H9 (cell line): ENCODE measurements at regions not wholly inside any gene's neighbourhood (a gene's known extent, or its start where the extent isn't known, plus 50 kb on each side); places are given as distances from the start of the nearest gene placed in this dataset.

Experiments
- DNase-seq: peaks from one replicate; pipeline ENCODE4 v3.0.0-alpha.2; 2017
- H2AFZ ChIP-seq: one replicate; pipeline ENCODE4 v1.6.1; 2013; ENCODE audit warnings: mild to moderate bottlenecking, low read length, control low read depth, moderate library complexity
- H2AK5ac ChIP-seq: 2 replicates; pipeline ENCODE4 v1.6.1; 2013; ENCODE audit warnings: low read length, control low read depth, mixed read lengths; ENCODE audit not compliant: insufficient read length
- H2BK120ac ChIP-seq: one replicate; pipeline ENCODE4 v1.6.1; 2013; ENCODE audit warnings: low read depth, mild to moderate bottlenecking, low read length, control low read depth, inconsistent platforms; ENCODE audit not compliant: poor library complexity, severe bottlenecking
- H2BK12ac ChIP-seq: 2 replicates; pipeline ENCODE4 v1.6.1; 2013; ENCODE audit warnings: low read length, control low read depth, mixed read lengths, low read depth; ENCODE audit not compliant: insufficient read length
- H2BK15ac ChIP-seq: 2 replicates; pipeline ENCODE4 v1.6.1; 2013; ENCODE audit warnings: low read depth, low read length, control low read depth
- H2BK20ac ChIP-seq: one replicate; pipeline ENCODE4 v1.6.1; 2013; ENCODE audit warnings: low read depth, mild to moderate bottlenecking, low read length, control low read depth, inconsistent platforms; ENCODE audit not compliant: poor library complexity, severe bottlenecking
- H2BK5ac ChIP-seq: 2 replicates; pipeline ENCODE4 v1.6.1; 2013; ENCODE audit warnings: low read length, control low read depth, mixed read lengths; ENCODE audit not compliant: insufficient read length
- H3K14ac ChIP-seq: 2 replicates; pipeline ENCODE4 v1.6.1; 2013; ENCODE audit warnings: low read length, control low read depth; ENCODE audit not compliant: insufficient read depth
- H3K18ac ChIP-seq: 2 replicates; pipeline ENCODE4 v1.6.1; 2013; ENCODE audit warnings: low read depth, mild to moderate bottlenecking, mixed read lengths, low read length, control low read depth; ENCODE audit not compliant: insufficient read length
- H3K23ac ChIP-seq: 2 replicates; pipeline ENCODE4 v1.6.1; 2013; ENCODE audit warnings: low read length, control low read depth, mixed read lengths, low read depth; ENCODE audit not compliant: insufficient read length
- H3K23me2 ChIP-seq: 2 replicates; pipeline ENCODE4 v1.6.1; 2013; ENCODE audit warnings: low read depth, mild to moderate bottlenecking, mixed read lengths, low read length, control low read depth; ENCODE audit not compliant: insufficient read length, poor library complexity, severe bottlenecking
- H3K27ac ChIP-seq: 2 replicates; pipeline ENCODE4 v1.5.1; 2013; ENCODE audit warnings: low read length, control low read depth, mixed read lengths, low read depth; ENCODE audit not compliant: insufficient read length
- H3K27me3 ChIP-seq: 2 replicates; pipeline ENCODE4 v1.6.1; 2013; ENCODE audit warnings: low read length, control low read depth, inconsistent platforms; ENCODE audit not compliant: insufficient read depth
- H3K4ac ChIP-seq: 2 replicates; pipeline ENCODE4 v1.6.1; 2013; ENCODE audit warnings: low read depth, mild to moderate bottlenecking, control low read depth, inconsistent platforms, low read length, moderate library complexity
- H3K4me1 ChIP-seq: 2 replicates; pipeline ENCODE4 v1.6.1; 2013; ENCODE audit warnings: low read length, control low read depth, inconsistent platforms; ENCODE audit not compliant: insufficient read depth
- H3K4me2 ChIP-seq: 2 replicates; pipeline ENCODE4 v1.6.1; 2013; ENCODE audit warnings: low read length, control low read depth, mixed read lengths; ENCODE audit not compliant: insufficient read length, insufficient read depth
- H3K56ac ChIP-seq: 2 replicates; pipeline ENCODE4 v1.6.1; 2013; ENCODE audit warnings: low read depth, mild to moderate bottlenecking, mixed read lengths, low read length, control low read depth; ENCODE audit not compliant: insufficient read length
- H3K79me1 ChIP-seq: 2 replicates; pipeline ENCODE4 v1.6.1; 2013; ENCODE audit warnings: low read depth, mild to moderate bottlenecking, moderate library complexity, low read length, control low read depth, inconsistent platforms; ENCODE audit not compliant: insufficient read depth, poor library complexity, severe bottlenecking
- H3K79me2 ChIP-seq: 2 replicates; pipeline ENCODE4 v1.6.1; 2013; ENCODE audit warnings: low read length, control low read depth, inconsistent platforms; ENCODE audit not compliant: insufficient read depth
- H3K9ac ChIP-seq: 2 replicates; pipeline ENCODE4 v1.6.1; 2013; ENCODE audit warnings: low read length, control low read depth, mixed read lengths; ENCODE audit not compliant: insufficient read length; ENCODE audit errors: extremely low read depth
- H3K9me3 ChIP-seq: one replicate; pipeline ENCODE4 v1.6.1; 2013; ENCODE audit warnings: low read depth, low read length, inconsistent platforms; ENCODE audit not compliant: control insufficient read depth
- H3T11ph ChIP-seq: one replicate; pipeline ENCODE4 v1.6.1; 2013; ENCODE audit warnings: mild to moderate bottlenecking, low read length, control low read depth, inconsistent platforms
- H4K20me1 ChIP-seq: one replicate; pipeline ENCODE4 v1.6.1; 2013; ENCODE audit not compliant: control insufficient read depth, insufficient read length, insufficient read depth
- H4K5ac ChIP-seq: 2 replicates; pipeline ENCODE4 v1.6.1; 2013; ENCODE audit warnings: low read depth, mild to moderate bottlenecking, mixed read lengths, low read length, control low read depth; ENCODE audit not compliant: insufficient read length
- H4K8ac ChIP-seq: replicated peaks from 2 replicates; pipeline ENCODE4 v1.6.1; 2013; ENCODE audit warnings: low read length, control low read depth, mixed read lengths, low read depth; ENCODE audit not compliant: insufficient read length
- H4K91ac ChIP-seq: 2 replicates; pipeline ENCODE4 v1.6.1; 2013; ENCODE audit warnings: low read depth, mild to moderate bottlenecking, moderate library complexity, mixed read lengths, low read length, control low read depth; ENCODE audit not compliant: insufficient read length
- H3K27ac Mint-ChIP-seq, 3 experiments: 2 replicates in 2 of 3; 3 replicates in 1 of 3; pipeline ENCODE4 v1.8.0; 2020 to 2021; ENCODE audit warnings: mixed read lengths in 3 of 3, mild to moderate bottlenecking in 1 of 3, moderate library complexity in 1 of 3
- H3K27me3 Mint-ChIP-seq: 2 replicates; pipeline ENCODE4 v1.8.0; 2021; ENCODE audit warnings: low read depth, mild to moderate bottlenecking, moderate library complexity, mixed read lengths
- H3K36me3 Mint-ChIP-seq, 3 experiments: 2 replicates in 2 of 3; 3 replicates in 1 of 3; pipeline ENCODE4 v1.8.0; 2020 to 2021; ENCODE audit warnings: low read depth in 3 of 3, mixed read lengths in 3 of 3; ENCODE audit not compliant: insufficient read depth in 1 of 3
- H3K4me1 Mint-ChIP-seq, 2 experiments: 2 replicates each; pipeline ENCODE4 v1.8.0; 2020; ENCODE audit warnings: mixed read lengths in 2 of 2
- H3K4me3 Mint-ChIP-seq, 2 experiments: 2 replicates in 1 of 2; 3 replicates in 1 of 2; pipeline ENCODE4 v1.8.0; 2020 to 2021; ENCODE audit warnings: mild to moderate bottlenecking in 2 of 2, mixed read lengths in 2 of 2, moderate library complexity in 1 of 2
- H3K9me3 Mint-ChIP-seq, 2 experiments: 2 replicates in 1 of 2; 3 replicates in 1 of 2; pipeline ENCODE4 v1.8.0; 2020; ENCODE audit warnings: mild to moderate bottlenecking in 2 of 2, mixed read lengths in 2 of 2, moderate library complexity in 1 of 2
- WGBS: extraction: QIAGEN DNeasy Blood & Tissue Kit; methylation state at CpG from one replicate; pipeline ENCODE4 v1.1.7; 2013; ENCODE audit warnings: missing lambda C conversion rate, low lambda C conversion rate, mixed read lengths; ENCODE audit not compliant: insufficient read length; ENCODE audit errors: extremely low coverage; 5-methylcytosine and 5-hydroxymethylcytosine counted together
- TF ChIP-seq, protein P1 (sequence below): fragments of 200-600 bp; sonication (generic); conservative IDR thresholded peaks from 3 replicates; pipeline ENCODE4 v1.8.0; 2021; ENCODE audit warnings: antibody characterized with exemption, mild to moderate bottlenecking

DNA sequence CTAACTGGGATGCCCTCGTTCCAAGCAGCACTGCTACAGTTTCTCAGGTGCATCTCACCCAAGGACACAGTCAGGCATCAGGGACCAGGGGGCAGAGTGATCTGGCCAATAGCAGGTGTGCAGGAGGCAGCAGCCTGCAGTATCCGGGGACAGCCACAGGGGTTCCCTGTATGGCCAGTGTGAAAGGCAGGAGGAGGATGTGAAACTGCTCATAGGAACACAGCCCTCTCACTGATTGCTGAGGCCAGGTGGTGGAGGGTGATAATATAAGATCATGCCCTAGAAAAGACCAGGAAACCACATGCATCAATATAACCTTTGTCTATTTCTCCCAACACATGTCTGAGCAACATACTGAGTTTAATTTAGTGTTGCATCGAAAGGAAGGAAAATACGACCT lies 112.7 kb upstream of the TACR1 start:
- no peak overlapping the region for H3K18ac ChIP-seq
- H2BK120ac ChIP-seq = no peak overlapping the region
- peak overlapping the region in 1 of 3 experiments; percentile 35; a peak in 1 of 7 replicates for H3K27ac Mint-ChIP-seq
- no peaks in the 10 kb centered on the region for H4K20me1 ChIP-seq
- no peak overlapping the region for H4K8ac ChIP-seq
- no peak overlapping the region for H3K4ac ChIP-seq
- H3K56ac ChIP-seq = no peak overlapping the region
- H3K9me3 Mint-ChIP-seq = no peaks in the 10 kb centered on the region
- H3K4me1 Mint-ChIP-seq = peaks cover 2 to 3% of the 10 kb centered on the region in 2 experiments; a peak in 3 of 4 replicates
- H3K23me2 ChIP-seq = no peaks in the 10 kb centered on the region
- no peaks in the 10 kb centered on the region for H3K27me3 Mint-ChIP-seq
- no peak overlapping the region for H4K91ac ChIP-seq
- H2AK5ac ChIP-seq = no peak overlapping the region
- H3K4me1 ChIP-seq = no peaks in the 10 kb centered on the region
- peak; percentile 82 for DNase-seq
- no peaks in the 10 kb centered on the region; a peak in 1 of 7 replicates for H3K36me3 Mint-ChIP-seq
- no peaks in the 10 kb centered on the region for H3K79me1 ChIP-seq
- H3K14ac ChIP-seq = no peak overlapping the region
- no peaks in the 10 kb centered on the region for H3K79me2 ChIP-seq
- TF ChIP-seq, protein P1, sequence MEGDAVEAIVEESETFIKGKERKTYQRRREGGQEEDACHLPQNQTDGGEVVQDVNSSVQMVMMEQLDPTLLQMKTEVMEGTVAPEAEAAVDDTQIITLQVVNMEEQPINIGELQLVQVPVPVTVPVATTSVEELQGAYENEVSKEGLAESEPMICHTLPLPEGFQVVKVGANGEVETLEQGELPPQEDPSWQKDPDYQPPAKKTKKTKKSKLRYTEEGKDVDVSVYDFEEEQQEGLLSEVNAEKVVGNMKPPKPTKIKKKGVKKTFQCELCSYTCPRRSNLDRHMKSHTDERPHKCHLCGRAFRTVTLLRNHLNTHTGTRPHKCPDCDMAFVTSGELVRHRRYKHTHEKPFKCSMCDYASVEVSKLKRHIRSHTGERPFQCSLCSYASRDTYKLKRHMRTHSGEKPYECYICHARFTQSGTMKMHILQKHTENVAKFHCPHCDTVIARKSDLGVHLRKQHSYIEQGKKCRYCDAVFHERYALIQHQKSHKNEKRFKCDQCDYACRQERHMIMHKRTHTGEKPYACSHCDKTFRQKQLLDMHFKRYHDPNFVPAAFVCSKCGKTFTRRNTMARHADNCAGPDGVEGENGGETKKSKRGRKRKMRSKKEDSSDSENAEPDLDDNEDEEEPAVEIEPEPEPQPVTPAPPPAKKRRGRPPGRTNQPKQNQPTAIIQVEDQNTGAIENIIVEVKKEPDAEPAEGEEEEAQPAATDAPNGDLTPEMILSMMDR = peak; percentile 55
- no peak overlapping the region for H2BK15ac ChIP-seq
- H3T11ph ChIP-seq = no peak overlapping the region
- no peak overlapping the region for H2BK20ac ChIP-seq
- no peak overlapping the region for H4K5ac ChIP-seq
- no peak overlapping the region for H2BK12ac ChIP-seq
- no peaks in the 10 kb centered on the region for H3K27me3 ChIP-seq
- no peak overlapping the region for H3K4me2 ChIP-seq
- no peak overlapping the region for H3K23ac ChIP-seq
- no peak overlapping the region for H3K9ac ChIP-seq
- no peak overlapping the region for H3K27ac ChIP-seq
- no CpG with 5 or more reads among the region's 4 CpGs for WGBS
- no peaks in the 10 kb centered on the region for H3K9me3 ChIP-seq
- H2BK5ac ChIP-seq = no peak overlapping the region
- H2AFZ ChIP-seq = no peak overlapping the region
- H3K4me3 Mint-ChIP-seq = no peak overlapping the region
